SU-DHL-6 (cell line): ENCODE measurements at regions not wholly inside any gene's neighbourhood (a gene's known extent, or its start where the extent isn't known, plus 50 kb on each side); places are given as distances from the start of the nearest gene placed in this dataset.

ENCODE experiments used
- CTCF ChIP-seq: fragments of 200-600 bp; sonication (generic); IDR thresholded peaks from one replicate; pipeline ENCODE4 v1.5.1; 2017; ENCODE audit warnings: antibody characterized with exemption, mild to moderate bottlenecking, low read length, moderate library complexity; ENCODE audit not compliant: insufficient read depth, poor library complexity, severe bottlenecking
- EZH2phosphoT487 ChIP-seq: fragments of 200-600 bp; sonication (generic), shearing (Covaris generic); conservative IDR thresholded peaks from 2 replicates; pipeline ENCODE4 v1.6.1; 2018; ENCODE audit warnings: mild to moderate bottlenecking, antibody characterized with exemption, low read length, moderate library complexity, mixed read lengths

- TF ChIP-seq CTCF (no peak), EZH2phosphoT487 (no peak)
Measured at GRCh38 chr17:27203241-27203640, 90.7 kb upstream of the WSB1 start.
